ENCODE measurements at regions not wholly inside any gene's neighbourhood (a gene's known extent, or its start where the extent isn't known, plus 50 kb on each side); places are given as distances from the start of the nearest gene placed in this dataset.

- no peaks in the 10 kb centered on the region for H3K36me3 ChIP-seq
- intact Hi-C loops (cut with DNase I) = no loop called here
These were observed 379.7 kb upstream of the EPHA6 start for GRCh38 chr3:96434651-96435050.

GRCh38 chr3:96449346-96449745, 365.0 kb upstream of the EPHA6 start:
- WGBS, 2 donors = 69 to 74% methylated on average over 1 of the region's 1 CpG
- intact Hi-C loops (cut with DNase I) = no loop called here
- H3K27ac ChIP-seq = no peak overlapping the region
- no peak for DNase-seq
- H3K9me3 ChIP-seq = no peaks in the 10 kb centered on the region
- no peak for TF ChIP-seq CTCF (IDR thresholded peaks at IDR 0.05)
- H3K4me1 ChIP-seq = no peaks in the 10 kb centered on the region
- H3K4me3 ChIP-seq (replicated peaks in 1 of 3) = no peak overlapping the region
- no peaks in the 10 kb centered on the region for H3K27me3 ChIP-seq
- no peaks in the 10 kb centered on the region for H3K36me3 ChIP-seq

More at GRCh38 chr3:96434651-96435050, 379.7 kb upstream of the EPHA6 start:
- no peak for TF ChIP-seq CTCF (IDR thresholded peaks at IDR 0.05)
- TF ChIP-seq POLR2A (IDR thresholded peaks at IDR 0.05) = no peak
- H3K9me3 ChIP-seq = no peaks in the 10 kb centered on the region
- DNase-seq = no peak
- no peaks in the 10 kb centered on the region for H3K27me3 ChIP-seq
- H3K4me1 ChIP-seq = no peaks in the 10 kb centered on the region
- no peak overlapping the region for H3K4me3 ChIP-seq (replicated peaks in 1 of 3)
- H3K27ac ChIP-seq = no peak overlapping the region
- 78 to 85% methylated on average over 2 of the region's 2 CpGs for WGBS, 2 donors

- 30 to 40% methylated on average over 4 of the region's 4 CpGs for WGBS, 2 donors
- Histone ChIP-seq H3K36me3 (no peaks in the 10 kb centered on the region), H3K27me3 (no peaks in the 10 kb centered on the region), H3K4me1 (no peaks in the 10 kb centered on the region), H3K27ac (no peak overlapping the region), H3K9me3 (no peaks in the 10 kb centered on the region), H3K4me3 (replicated peaks in 1 of 3) (no peak overlapping the region)
- DNase-seq = no peak
- TF ChIP-seq CTCF (IDR thresholded peaks at IDR 0.05) (no peak), POLR2A (IDR thresholded peaks at IDR 0.05) (no peak)
- intact Hi-C loops (cut with DNase I) = no loop called here
These were observed 364.6 kb upstream of the EPHA6 start for GRCh38 chr3:96449803-96450202.

GRCh38 chr3:96450699-96451098, 363.7 kb upstream of the EPHA6 start:
- intact Hi-C loops (cut with DNase I) = no loop called here
- WGBS, 2 donors = 79 to 85% methylated on average over 2 of the region's 2 CpGs
- H3K36me3 ChIP-seq = no peaks in the 10 kb centered on the region
- H3K9me3 ChIP-seq = no peaks in the 10 kb centered on the region
- no peaks in the 10 kb centered on the region for H3K27me3 ChIP-seq
- no peak for DNase-seq
- no peak for TF ChIP-seq CTCF (IDR thresholded peaks at IDR 0.05)
- no peak for TF ChIP-seq POLR2A (IDR thresholded peaks at IDR 0.05)
- H3K27ac ChIP-seq = no peak overlapping the region
- H3K4me1 ChIP-seq = no peaks in the 10 kb centered on the region
- no peak overlapping the region for H3K4me3 ChIP-seq (replicated peaks in 1 of 3)

- H3K4me3 ChIP-seq (replicated peaks in 1 of 3) = no peak overlapping the region
- no peak overlapping the region for H3K27ac ChIP-seq
- TF ChIP-seq POLR2A (IDR thresholded peaks at IDR 0.05) (no peak), CTCF (IDR thresholded peaks at IDR 0.05) (no peak)
- H3K36me3 ChIP-seq = no peaks in the 10 kb centered on the region
- no peaks in the 10 kb centered on the region for H3K27me3 ChIP-seq
- DNase-seq = no peak
- intact Hi-C loops (cut with DNase I) = no loop called here
- H3K4me1 ChIP-seq = no peaks in the 10 kb centered on the region
- WGBS, 2 donors = 83 to 89% methylated on average over 2 of the region's 2 CpGs
- H3K9me3 ChIP-seq = no peaks in the 10 kb centered on the region
These were observed 348.9 kb upstream of the EPHA6 start for GRCh38 chr3:96465521-96465920.

Measured in thyroid gland (tissue), 4 donors.